ENCODE measurements at regions not wholly inside any gene's neighbourhood (a gene's known extent, or its start where the extent isn't known, plus 50 kb on each side); places are given as distances from the start of the nearest gene placed in this dataset.

DNA sequence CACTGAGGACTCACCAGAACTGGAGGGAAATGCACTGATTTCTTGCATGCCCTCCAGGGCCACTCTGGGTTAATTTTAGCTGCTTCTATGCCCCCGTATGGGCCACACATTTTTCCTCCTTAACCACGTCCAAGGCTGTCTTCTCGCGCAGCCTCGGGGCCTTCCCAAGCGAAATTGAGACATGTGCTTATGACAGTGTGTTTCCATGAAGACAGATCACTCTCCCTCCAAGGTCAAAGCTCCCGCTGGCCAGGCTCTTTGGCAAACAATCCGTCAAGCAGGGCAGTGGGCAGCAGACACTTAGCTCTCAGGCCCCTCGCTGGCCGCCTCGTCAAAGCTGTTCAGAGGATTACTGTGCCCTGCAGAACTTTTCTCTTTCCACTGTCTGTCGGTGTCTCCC, 243.0 kb upstream of the N4BP1 start:
- no peak for TF ChIP-seq POLR2AphosphoS5 (IDR thresholded peaks at IDR 0.05)
- TF ChIP-seq, protein P1, sequence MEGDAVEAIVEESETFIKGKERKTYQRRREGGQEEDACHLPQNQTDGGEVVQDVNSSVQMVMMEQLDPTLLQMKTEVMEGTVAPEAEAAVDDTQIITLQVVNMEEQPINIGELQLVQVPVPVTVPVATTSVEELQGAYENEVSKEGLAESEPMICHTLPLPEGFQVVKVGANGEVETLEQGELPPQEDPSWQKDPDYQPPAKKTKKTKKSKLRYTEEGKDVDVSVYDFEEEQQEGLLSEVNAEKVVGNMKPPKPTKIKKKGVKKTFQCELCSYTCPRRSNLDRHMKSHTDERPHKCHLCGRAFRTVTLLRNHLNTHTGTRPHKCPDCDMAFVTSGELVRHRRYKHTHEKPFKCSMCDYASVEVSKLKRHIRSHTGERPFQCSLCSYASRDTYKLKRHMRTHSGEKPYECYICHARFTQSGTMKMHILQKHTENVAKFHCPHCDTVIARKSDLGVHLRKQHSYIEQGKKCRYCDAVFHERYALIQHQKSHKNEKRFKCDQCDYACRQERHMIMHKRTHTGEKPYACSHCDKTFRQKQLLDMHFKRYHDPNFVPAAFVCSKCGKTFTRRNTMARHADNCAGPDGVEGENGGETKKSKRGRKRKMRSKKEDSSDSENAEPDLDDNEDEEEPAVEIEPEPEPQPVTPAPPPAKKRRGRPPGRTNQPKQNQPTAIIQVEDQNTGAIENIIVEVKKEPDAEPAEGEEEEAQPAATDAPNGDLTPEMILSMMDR (IDR thresholded peaks at IDR 0.05) = no peak
- TF ChIP-seq POLR2A (IDR thresholded peaks at IDR 0.05; ENCODE audit: low read depth) = no peak
- TF ChIP-seq EP300 (IDR thresholded peaks at IDR 0.05) = no peak
